HEK293 (cell line): ENCODE measurements at regions not wholly inside any gene's neighbourhood (a gene's known extent, or its start where the extent isn't known, plus 50 kb on each side); places are given as distances from the start of the nearest gene placed in this dataset.

Experiments
- CTCF ChIA-PET: fragments of 350-600 bp; formaldehyde crosslinking; extraction: SDS; loops from one replicate; lab custom pipeline; 2021; ENCODE audit warnings: antibody characterized with exemption; lab: Yijun Ruan, JAX
- POLR2A ChIA-PET: fragments of 300-600 bp; formaldehyde crosslinking; extraction: SDS; loops from one replicate; lab custom pipeline; 2020; ENCODE audit warnings: antibody characterized with exemption, inconsistent platforms; lab: Yijun Ruan, JAX
- H3K27ac ChIP-seq: fragments of 200-500 bp; sonication (Bioruptor generic); 2 replicates; pipeline ENCODE4 v1.5.1; 2014; ENCODE audit warnings: low read depth, low read length, control low read depth, inconsistent platforms; ENCODE audit errors: extremely low read depth
- H3K36me3 ChIP-seq, 2 experiments: fragments of 200-500 bp in 1 of 2; sonication (Bioruptor generic) in 1 of 2; 1 replicate in 1 of 2; 2 replicates in 1 of 2; pipeline ENCODE4 v1.5.1; 2014 to 2017; ENCODE audit warnings: inconsistent platforms in 2 of 2, low read length in 2 of 2; ENCODE audit not compliant: control insufficient read depth in 2 of 2, insufficient read depth in 1 of 2
- H3K4me1 ChIP-seq: fragments of 200-500 bp; sonication (Bioruptor generic); 2 replicates; pipeline ENCODE4 v1.5.1; 2014; ENCODE audit warnings: mild to moderate bottlenecking, low read length, inconsistent platforms; ENCODE audit not compliant: control insufficient read depth, insufficient read depth
- H3K4me3 ChIP-seq: 2 replicates; pipeline ENCODE4 v1.5.1; 2011; ENCODE audit warnings: low read depth, mild to moderate bottlenecking, control low read depth, low read length, moderate library complexity
- H3K9me3 ChIP-seq: fragments of 200-500 bp; sonication (Bioruptor generic); 2 replicates; pipeline ENCODE4 v1.5.1; 2014; ENCODE audit warnings: low read depth, low read length, inconsistent platforms; ENCODE audit not compliant: control insufficient read depth, insufficient read depth
- BCL6B ChIP-seq: fragments of 450-650 bp; formaldehyde crosslinking; IDR thresholded peaks from 2 replicates; pipeline ENCODE4 v1.5.1; 2017; ENCODE audit warnings: missing biosample characterization, missing genetic modification characterization
- FEZF1 ChIP-seq: fragments of 450-650 bp; formaldehyde crosslinking; IDR thresholded peaks from 2 replicates; pipeline ENCODE4 v1.5.1; 2016; ENCODE audit warnings: missing biosample characterization, missing genetic modification characterization
- GFI1B ChIP-seq: fragments of 450-650 bp; formaldehyde crosslinking; IDR thresholded peaks from 2 replicates; pipeline ENCODE4 v1.5.1; 2016; ENCODE audit warnings: missing biosample characterization, missing genetic modification characterization
- GLIS1 ChIP-seq: fragments of 450-650 bp; formaldehyde crosslinking; IDR thresholded peaks from 2 replicates; pipeline ENCODE4 v1.5.1; 2016; ENCODE audit warnings: missing biosample characterization, missing genetic modification characterization
- PRDM6 ChIP-seq: fragments of 450-650 bp; formaldehyde crosslinking; IDR thresholded peaks from 2 replicates; pipeline ENCODE4 v1.5.1; 2017; ENCODE audit warnings: missing biosample characterization, missing genetic modification characterization
- SCRT1 ChIP-seq: fragments of 450-650 bp; formaldehyde crosslinking; IDR thresholded peaks from 2 replicates; pipeline ENCODE4 v1.5.1; 2016; ENCODE audit warnings: missing biosample characterization, missing genetic modification characterization, borderline replicate concordance
- TRIM28 ChIP-seq: IDR thresholded peaks from 2 replicates; pipeline ENCODE4 v1.6.1; 2011; ENCODE audit warnings: low read length, control low read depth, borderline replicate concordance
- ZBTB1 ChIP-seq: fragments of 450-650 bp; formaldehyde crosslinking; IDR thresholded peaks from 2 replicates; pipeline ENCODE4 v1.5.1; 2016; ENCODE audit warnings: missing biosample characterization, missing genetic modification characterization
- ZBTB49 ChIP-seq: fragments of 450-650 bp; formaldehyde crosslinking; IDR thresholded peaks from 2 replicates; pipeline ENCODE4 v1.5.1; 2016; ENCODE audit warnings: missing biosample characterization, missing genetic modification characterization, low read depth
- ZNF140 ChIP-seq: fragments of 450-650 bp; formaldehyde crosslinking; IDR thresholded peaks from 2 replicates; pipeline ENCODE4 v1.5.1; 2016; ENCODE audit warnings: missing biosample characterization, missing genetic modification characterization
- ZNF19 ChIP-seq: fragments of 450-650 bp; formaldehyde crosslinking; IDR thresholded peaks from 2 replicates; pipeline ENCODE4; 2016; ENCODE audit warnings: missing biosample characterization, missing genetic modification characterization, low read depth
- ZNF292 ChIP-seq: fragments of 450-650 bp; formaldehyde crosslinking; IDR thresholded peaks from 2 replicates; pipeline ENCODE4 v1.5.1; 2016; ENCODE audit warnings: low read depth, missing biosample characterization, missing genetic modification characterization, borderline replicate concordance
- ZNF362 ChIP-seq: fragments of 450-650 bp; formaldehyde crosslinking; IDR thresholded peaks from 2 replicates; pipeline ENCODE4 v1.5.1; 2016; ENCODE audit warnings: missing biosample characterization, missing genetic modification characterization
- ZNF37A ChIP-seq: fragments of 450-650 bp; IDR thresholded peaks from 2 replicates; pipeline ENCODE4 v1.5.1; 2018; ENCODE audit warnings: missing biosample characterization, missing genetic modification characterization
- ZNF488 ChIP-seq: fragments of 450-650 bp; formaldehyde crosslinking; IDR thresholded peaks from 2 replicates; pipeline ENCODE4 v1.5.1; 2016; ENCODE audit warnings: missing biosample characterization, missing genetic modification characterization
- ZNF513 ChIP-seq: fragments of 450-650 bp; IDR thresholded peaks from 2 replicates; pipeline ENCODE4 v1.5.1; 2018; ENCODE audit warnings: missing biosample characterization, missing genetic modification characterization
- ZNF549 ChIP-seq: fragments of 450-650 bp; IDR thresholded peaks from 2 replicates; pipeline ENCODE4 v1.5.1; 2018; ENCODE audit warnings: missing biosample characterization, missing genetic modification characterization, mild to moderate bottlenecking, inconsistent platforms, moderate library complexity
- ZNF558 ChIP-seq: fragments of 450-650 bp; formaldehyde crosslinking; IDR thresholded peaks from 2 replicates; pipeline ENCODE4 v1.5.1; 2016; ENCODE audit warnings: missing biosample characterization, missing genetic modification characterization
- ZNF624 ChIP-seq: fragments of 450-650 bp; formaldehyde crosslinking; IDR thresholded peaks from 2 replicates; pipeline ENCODE4 v1.5.1; 2017; ENCODE audit warnings: missing biosample characterization, missing genetic modification characterization
- ZNF639 ChIP-seq: fragments of 450-650 bp; formaldehyde crosslinking; IDR thresholded peaks from 2 replicates; pipeline ENCODE4 v1.5.1; 2016; ENCODE audit warnings: missing biosample characterization, missing genetic modification characterization
- ZNF677 ChIP-seq: fragments of 450-650 bp; IDR thresholded peaks from 2 replicates; pipeline ENCODE4 v1.5.0; 2018; ENCODE audit warnings: missing biosample characterization, mild to moderate bottlenecking, missing genetic modification characterization, moderate library complexity
- ZNF776 ChIP-seq: fragments of 450-650 bp; formaldehyde crosslinking; IDR thresholded peaks from 2 replicates; pipeline ENCODE4 v1.5.0; 2017; ENCODE audit warnings: missing biosample characterization, missing genetic modification characterization, borderline replicate concordance
- ZNF837 ChIP-seq: fragments of 450-650 bp; formaldehyde crosslinking; IDR thresholded peaks from 2 replicates; pipeline ENCODE4 v1.5.1; 2016; ENCODE audit warnings: missing biosample characterization, missing genetic modification characterization
- ZSCAN30 ChIP-seq: fragments of 450-650 bp; IDR thresholded peaks from 2 replicates; pipeline ENCODE4 v1.5.1; 2018; ENCODE audit warnings: missing biosample characterization, mild to moderate bottlenecking, missing genetic modification characterization, moderate library complexity
- ZSCAN5A ChIP-seq: fragments of 450-650 bp; formaldehyde crosslinking; IDR thresholded peaks from 2 replicates; pipeline ENCODE4 v1.5.1; 2016; ENCODE audit warnings: missing biosample characterization, missing genetic modification characterization

GRCh38 chr3:80099559-80100066 is 331.8 kb upstream of the ROBO1 start:
- H3K9me3 ChIP-seq: no peaks in the 10 kb centered on the region
- POLR2A ChIA-PET: no interaction called here
- H3K27ac ChIP-seq: no peak overlapping the region
- no peak overlapping the region for H3K4me3 ChIP-seq
- CTCF ChIA-PET: no interaction called here
- H3K4me1 ChIP-seq: no peaks in the 10 kb centered on the region
- TF ChIP-seq ZNF677: no peak
- TF ChIP-seq ZNF558: no peak
- no peak for TF ChIP-seq ZSCAN30 (tag by site-specific recombination)
- no peak for TF ChIP-seq ZNF624 (tag by site-specific recombination)
- TF ChIP-seq TRIM28: no peak
- no peak for TF ChIP-seq ZSCAN5A (tag by site-specific recombination)
- no peak for TF ChIP-seq ZNF292 (tag by site-specific recombination)
- no peak for TF ChIP-seq ZNF37A
- TF ChIP-seq SCRT1 (tag by site-specific recombination): no peak
- TF ChIP-seq ZNF776 (tag by site-specific recombination): no peak
- TF ChIP-seq ZNF639 (tag by site-specific recombination): no peak
- no peak for TF ChIP-seq ZNF837
- no peak for TF ChIP-seq PRDM6 (tag by site-specific recombination)
- no peak for TF ChIP-seq GLIS1 (tag by site-specific recombination)
- TF ChIP-seq ZBTB1 (tag by site-specific recombination): no peak
- TF ChIP-seq, all 188 proteins: peak for 0
- no peaks in the 10 kb centered on the region for H3K36me3 ChIP-seq

GRCh38 chr3:80097674-80098073 is 329.9 kb upstream of the ROBO1 start:
- ChIA-PET CTCF (no interaction called here), POLR2A (no interaction called here)
- Histone ChIP-seq H3K4me1 (no peaks in the 10 kb centered on the region), H3K4me3 (no peak overlapping the region), H3K9me3 (no peaks in the 10 kb centered on the region), H3K27ac (no peak overlapping the region), H3K36me3 (no peaks in the 10 kb centered on the region)
- no peak for TF ChIP-seq ZNF549 (tag by site-specific recombination)
- no peak for TF ChIP-seq SCRT1 (tag by site-specific recombination)
- TF ChIP-seq ZBTB49: no peak
- no peak for TF ChIP-seq ZNF488 (tag by site-specific recombination)
- TF ChIP-seq ZNF513 (tag by site-specific recombination): no peak
- no peak for TF ChIP-seq ZNF19
- no peak for TF ChIP-seq ZNF140 (tag by site-specific recombination)
- TF ChIP-seq ZNF362 (tag by site-specific recombination): no peak
- TF ChIP-seq BCL6B: no peak
- no peak for TF ChIP-seq FEZF1 (tag by site-specific recombination)
- no peak for TF ChIP-seq GFI1B (tag by site-specific recombination)
